Fibroblast of pulmonary artery (primary cell): ENCODE measurements at regions not wholly inside any gene's neighbourhood (a gene's known extent, or its start where the extent isn't known, plus 50 kb on each side); places are given as distances from the start of the nearest gene placed in this dataset.

Source experiments
- DNase-seq: peaks from one replicate; pipeline ENCODE4 v3.0.0-alpha.2; 2010; ENCODE audit warnings: low read depth
- H3K4me3 ChIP-seq: replicated peaks from 2 replicates; pipeline ENCODE4 v1.5.1; 2011; ENCODE audit warnings: low read depth, mild to moderate bottlenecking, control low read depth, low read length, moderate library complexity
- TF ChIP-seq, protein P1 (sequence below): IDR thresholded peaks from 2 replicates; pipeline ENCODE4 v1.5.1; 2011; ENCODE audit warnings: mild to moderate bottlenecking, control low read depth, low read length, inconsistent platforms; ENCODE audit errors: missing control alignments

DNA sequence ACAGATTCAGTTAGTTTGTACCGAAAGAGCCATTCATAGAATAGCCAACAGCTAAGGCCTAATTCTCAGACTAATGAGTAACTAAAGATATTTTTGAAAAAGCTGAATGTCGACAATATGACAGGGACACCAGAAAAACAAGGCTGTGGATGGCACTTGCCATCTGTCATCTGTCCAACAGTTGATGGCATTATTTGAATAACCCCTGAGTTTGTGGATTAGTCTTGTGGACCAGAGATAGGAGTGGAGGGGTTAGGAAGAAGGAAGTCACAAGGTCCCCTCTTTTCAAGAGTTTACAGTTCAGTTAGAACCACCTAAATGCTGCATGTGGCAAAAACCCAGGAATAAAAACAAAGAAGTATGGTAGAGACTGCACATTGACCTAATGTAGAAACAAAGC is 356.5 kb upstream of the DUSP10 start:
- H3K4me3 ChIP-seq: no peak overlapping the region
- TF ChIP-seq, protein P1, sequence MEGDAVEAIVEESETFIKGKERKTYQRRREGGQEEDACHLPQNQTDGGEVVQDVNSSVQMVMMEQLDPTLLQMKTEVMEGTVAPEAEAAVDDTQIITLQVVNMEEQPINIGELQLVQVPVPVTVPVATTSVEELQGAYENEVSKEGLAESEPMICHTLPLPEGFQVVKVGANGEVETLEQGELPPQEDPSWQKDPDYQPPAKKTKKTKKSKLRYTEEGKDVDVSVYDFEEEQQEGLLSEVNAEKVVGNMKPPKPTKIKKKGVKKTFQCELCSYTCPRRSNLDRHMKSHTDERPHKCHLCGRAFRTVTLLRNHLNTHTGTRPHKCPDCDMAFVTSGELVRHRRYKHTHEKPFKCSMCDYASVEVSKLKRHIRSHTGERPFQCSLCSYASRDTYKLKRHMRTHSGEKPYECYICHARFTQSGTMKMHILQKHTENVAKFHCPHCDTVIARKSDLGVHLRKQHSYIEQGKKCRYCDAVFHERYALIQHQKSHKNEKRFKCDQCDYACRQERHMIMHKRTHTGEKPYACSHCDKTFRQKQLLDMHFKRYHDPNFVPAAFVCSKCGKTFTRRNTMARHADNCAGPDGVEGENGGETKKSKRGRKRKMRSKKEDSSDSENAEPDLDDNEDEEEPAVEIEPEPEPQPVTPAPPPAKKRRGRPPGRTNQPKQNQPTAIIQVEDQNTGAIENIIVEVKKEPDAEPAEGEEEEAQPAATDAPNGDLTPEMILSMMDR: no peak
- DNase-seq: no peak

DNA sequence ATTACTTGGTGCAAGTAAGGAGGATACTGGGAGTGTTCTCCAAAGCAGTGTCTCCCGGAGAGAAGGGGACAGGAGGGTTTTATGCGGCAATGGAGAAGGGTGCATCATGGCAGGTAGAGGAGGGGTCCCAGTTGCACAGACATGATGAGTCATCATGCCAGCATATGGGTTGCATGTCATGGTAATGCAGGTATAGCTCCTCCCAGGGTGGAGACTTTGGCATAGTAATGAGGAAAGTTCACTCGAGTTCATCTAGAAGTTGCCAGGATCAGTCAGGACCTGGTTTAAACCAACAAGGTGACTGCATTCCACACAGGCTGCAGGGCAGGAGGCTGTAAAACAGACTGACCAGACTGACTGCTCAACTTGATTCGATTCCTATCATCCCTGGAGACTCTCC is 355.7 kb upstream of the DUSP10 start:
- TF ChIP-seq, protein P1: no peak
- H3K4me3 ChIP-seq: no peak overlapping the region
- DNase-seq: no peak

DNA sequence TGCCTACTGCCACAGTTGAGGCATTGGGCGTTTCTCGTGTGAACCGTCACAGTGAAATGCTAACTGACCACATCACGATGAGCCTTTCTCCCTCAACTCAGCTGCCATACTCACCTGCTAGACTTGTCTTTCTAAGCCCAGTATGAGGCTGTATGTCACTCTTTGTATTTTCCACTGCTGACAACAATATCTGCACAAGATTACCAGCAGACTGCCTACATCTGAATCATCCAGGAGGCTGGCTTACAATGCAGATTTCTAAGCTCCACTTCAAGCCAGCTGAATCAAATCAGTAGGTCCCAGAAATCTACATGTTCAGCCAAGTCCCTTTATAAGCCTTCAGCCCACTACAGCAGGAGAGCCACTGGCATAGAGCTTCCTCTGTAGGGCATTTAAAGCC is 355.0 kb upstream of the DUSP10 start:
- peak; percentile 31 for DNase-seq
- H3K4me3 ChIP-seq: no peak overlapping the region
- TF ChIP-seq, protein P1: no peak

DNA sequence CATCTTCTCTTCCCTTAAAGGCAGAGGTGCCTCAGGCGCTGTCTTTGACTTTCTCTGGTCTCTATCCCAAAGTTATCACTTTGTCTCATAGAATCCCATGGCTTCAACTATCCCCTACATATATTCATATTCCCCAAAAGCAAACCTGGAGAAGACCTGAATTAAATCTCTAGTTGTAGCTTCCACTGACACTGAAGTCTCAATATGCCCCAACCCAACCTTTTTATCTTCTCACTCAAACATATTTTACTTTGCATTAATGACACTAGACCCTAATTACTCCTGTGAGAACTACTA is 354.5 kb upstream of the DUSP10 start:
- no peak for DNase-seq
- no peak overlapping the region for H3K4me3 ChIP-seq
- TF ChIP-seq, protein P1: no peak

DNA sequence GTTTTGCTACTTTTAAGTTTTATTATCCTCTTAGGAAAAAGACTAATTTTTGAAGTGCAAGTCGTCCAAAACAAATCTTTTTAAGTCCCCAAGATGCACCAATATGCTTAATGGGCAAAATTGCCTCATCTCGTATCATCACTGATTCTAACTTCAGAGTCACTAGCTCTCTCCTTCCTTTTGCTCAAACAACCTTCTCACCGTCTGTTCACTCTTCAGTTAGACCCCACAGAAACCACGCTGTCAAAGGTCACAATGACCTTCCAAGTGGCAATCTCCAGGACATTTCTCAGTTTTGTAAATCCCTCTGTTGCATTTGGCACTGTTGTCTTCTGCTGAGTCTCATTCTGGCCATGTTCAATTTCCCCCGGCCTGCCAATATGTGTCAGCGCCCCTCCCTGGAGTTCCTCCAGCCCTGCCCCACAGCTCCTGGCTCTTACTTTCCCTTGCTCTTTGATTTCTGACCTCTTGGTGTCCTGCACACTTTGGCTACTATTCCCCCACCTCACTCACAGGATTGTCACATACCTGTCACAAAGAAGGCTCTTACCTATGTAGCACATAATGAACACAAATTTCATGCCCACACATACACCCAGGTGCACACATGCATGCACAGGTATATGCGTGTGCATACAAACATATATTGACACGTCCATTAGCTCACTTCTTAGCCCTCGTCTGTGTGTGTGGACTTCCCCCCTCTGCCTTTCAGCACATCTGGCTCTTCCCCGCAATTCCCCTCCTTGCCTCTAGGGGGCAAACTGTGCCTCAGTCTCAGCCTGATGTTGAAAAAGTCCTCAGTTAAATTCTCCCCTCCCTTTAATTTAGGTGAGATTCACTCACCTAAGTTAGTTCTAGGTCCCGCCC is 354.0 kb upstream of the DUSP10 start:
- peak; percentile 21 for DNase-seq
- TF ChIP-seq, protein P1: peak; percentile 77
- no peak overlapping the region for H3K4me3 ChIP-seq

DNA sequence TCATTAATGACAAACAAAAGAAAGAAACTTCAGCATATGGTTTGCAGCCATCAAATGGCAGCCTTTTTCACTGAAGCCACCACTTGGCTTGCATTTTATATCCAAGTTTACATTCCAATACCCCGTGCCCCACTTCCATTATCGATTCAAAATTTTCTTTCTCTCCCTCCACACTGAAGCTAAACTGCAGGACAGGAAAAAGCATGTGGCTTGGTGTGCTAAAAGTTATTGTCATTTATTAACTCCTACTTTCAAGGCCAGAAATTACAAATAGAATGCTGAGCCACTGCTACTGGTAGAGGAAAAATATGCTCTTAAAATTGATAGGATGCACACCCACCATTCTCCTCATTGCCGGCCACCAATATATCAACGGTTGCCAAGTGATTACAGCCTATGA is 351.6 kb upstream of the DUSP10 start:
- TF ChIP-seq, protein P1: no peak
- H3K4me3 ChIP-seq: no peak overlapping the region
- DNase-seq: no peak

DNA sequence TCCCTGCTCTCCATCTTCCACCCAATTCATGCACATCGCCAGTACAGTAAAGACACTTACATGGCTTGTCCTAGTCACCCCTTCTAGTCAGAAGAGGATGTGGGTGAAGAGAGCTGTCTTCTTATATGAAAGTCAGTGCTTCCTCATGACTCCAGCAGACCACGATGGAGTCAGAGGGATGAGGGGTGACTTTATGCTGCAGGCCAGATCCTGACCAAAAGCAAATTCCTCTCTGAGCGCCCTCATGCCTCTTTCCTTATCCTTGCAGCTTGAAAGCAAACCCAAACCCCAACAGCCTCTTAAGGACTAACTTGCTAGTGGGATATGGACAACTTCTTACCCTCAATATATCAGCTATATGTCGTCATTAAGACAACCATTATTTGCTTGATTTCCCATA is 348.2 kb upstream of the DUSP10 start:
- TF ChIP-seq, protein P1: no peak
- no peak for DNase-seq
- H3K4me3 ChIP-seq: no peak overlapping the region
